HG03135 (cell line): ENCODE measurements at regions not wholly inside any gene's neighbourhood (a gene's known extent, or its start where the extent isn't known, plus 50 kb on each side); places are given as distances from the start of the nearest gene placed in this dataset.
"Not testable (repeated sequence)": the region's sequence is repeated elsewhere in the genome, so short reads cannot be mapped to it uniquely, and the experiment has no call there.

Experiments used
- ATAC-seq: cut with Tn5 transposase; IDR thresholded peaks from one replicate; pipeline ENCODE4 v1.9.1; 2021; ENCODE audit warnings: mild to moderate bottlenecking, moderate library complexity; ENCODE audit not compliant: unreplicated experiment

DNA sequence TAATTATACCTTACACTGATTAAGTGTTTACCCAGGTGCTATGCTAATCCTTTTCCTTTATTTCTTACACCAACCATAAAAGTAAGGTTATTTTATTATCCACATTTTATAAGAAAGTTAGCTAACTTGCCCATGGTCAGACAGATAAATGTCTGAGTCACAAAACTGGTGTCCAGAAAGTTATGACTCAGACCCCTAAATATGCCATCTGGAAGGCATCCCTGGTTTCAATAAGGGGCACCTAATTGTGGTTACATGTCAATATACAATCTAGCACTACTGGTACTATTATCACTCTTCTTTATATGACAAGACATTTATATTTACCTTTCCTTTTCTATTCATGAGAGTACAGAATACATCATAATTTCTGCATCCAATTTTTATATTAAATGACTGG, 496.5 kb upstream of the ADGRL2 start:
- ATAC-seq, result no peak

DNA sequence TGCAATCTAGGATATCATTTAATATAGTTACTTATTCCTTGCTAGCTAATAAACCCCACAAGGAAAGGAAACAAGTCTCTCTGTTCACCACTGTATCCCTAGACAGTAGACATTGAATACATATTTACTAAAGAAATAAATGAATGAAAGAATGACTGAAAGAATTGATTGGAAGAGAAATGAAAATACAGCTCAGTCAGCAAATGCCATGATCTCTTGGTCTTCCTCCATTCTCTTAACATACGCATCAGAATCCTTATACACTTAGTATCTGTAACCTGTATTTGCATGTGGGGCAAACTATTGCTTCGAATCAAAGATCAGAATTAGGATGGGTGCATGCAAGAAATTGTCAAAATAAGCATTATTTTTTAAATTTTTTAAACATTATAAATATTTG, 500.8 kb upstream of the ADGRL2 start:
- ATAC-seq, result no peak

DNA sequence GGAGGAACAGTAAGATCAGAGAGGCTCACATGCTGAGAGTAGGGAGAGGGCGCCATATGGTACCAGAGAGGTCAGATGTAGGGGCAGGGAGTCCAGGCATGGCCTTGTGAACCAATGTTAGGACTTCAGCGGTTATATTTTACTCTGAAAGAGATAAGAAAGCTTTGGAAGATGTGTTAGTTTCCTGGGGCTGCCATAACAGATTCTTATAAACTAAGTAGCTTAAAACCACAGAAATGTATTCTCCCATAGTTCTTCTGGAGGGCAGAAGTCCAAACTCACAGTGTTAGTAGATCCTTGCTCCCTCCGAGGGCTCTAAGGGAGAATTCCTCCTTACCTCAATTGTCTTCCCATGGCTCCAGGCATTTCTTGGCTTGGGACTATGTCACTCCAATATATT, 502.5 kb upstream of the ADGRL2 start:
- ATAC-seq, result no peak

DNA sequence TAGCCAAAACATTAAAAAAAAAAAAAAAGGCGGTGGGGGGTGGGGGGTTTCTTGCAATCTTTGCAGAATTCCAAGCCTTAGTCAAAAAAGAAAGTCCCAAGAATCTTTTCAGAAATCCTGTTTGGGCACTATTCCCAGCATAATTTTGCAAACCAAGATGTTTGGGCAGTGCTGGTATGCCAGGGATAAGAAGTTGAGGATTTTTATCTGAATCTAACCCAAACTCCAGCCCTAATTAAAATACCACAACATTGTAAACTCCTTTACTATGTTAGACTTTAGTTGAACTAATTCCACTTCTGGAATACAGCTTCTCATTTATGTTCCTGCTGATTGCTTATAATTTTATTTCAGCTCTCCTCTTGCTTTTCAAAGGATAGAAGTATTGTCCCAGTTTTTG, 504.1 kb upstream of the ADGRL2 start:
- no peak for ATAC-seq

DNA sequence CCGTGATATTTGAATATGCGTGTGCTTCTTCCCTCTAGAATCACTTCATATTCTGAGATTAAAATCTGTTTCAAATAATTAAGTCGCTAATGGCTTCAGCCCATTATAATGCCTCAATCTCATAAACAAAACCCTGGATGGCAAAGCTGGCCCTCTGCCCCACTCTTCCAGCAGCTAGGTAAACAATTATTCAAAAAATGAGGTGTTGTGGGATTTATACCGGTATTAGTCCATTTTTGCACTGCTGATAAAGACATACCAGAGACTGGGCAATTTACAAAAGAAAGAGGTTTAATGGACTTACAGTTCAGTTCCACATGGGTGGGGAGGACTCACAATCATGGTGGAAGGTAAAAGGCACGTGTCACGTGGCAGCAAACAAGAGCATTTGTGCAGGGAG, 510.4 kb upstream of the ADGRL2 start:
- no peak for ATAC-seq

DNA sequence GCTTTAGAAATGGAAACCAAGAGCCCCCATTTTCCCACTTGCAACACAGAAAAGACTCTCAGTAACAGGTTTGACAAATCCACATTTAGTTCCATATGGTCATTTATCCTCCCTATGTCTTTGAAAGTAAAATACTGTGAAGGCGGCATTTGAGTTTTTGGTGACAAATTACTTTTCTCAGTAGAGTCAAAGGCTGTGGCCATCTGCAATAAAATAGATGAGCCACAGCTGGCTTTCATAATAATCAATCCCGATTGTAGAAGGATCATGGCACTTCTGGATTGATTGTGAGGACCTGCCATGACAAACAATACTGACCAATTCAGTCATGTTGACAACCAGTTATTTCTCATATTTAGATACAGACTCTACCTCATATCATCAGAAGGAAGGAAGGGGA, 512.0 kb upstream of the ADGRL2 start:
- no peak for ATAC-seq

DNA sequence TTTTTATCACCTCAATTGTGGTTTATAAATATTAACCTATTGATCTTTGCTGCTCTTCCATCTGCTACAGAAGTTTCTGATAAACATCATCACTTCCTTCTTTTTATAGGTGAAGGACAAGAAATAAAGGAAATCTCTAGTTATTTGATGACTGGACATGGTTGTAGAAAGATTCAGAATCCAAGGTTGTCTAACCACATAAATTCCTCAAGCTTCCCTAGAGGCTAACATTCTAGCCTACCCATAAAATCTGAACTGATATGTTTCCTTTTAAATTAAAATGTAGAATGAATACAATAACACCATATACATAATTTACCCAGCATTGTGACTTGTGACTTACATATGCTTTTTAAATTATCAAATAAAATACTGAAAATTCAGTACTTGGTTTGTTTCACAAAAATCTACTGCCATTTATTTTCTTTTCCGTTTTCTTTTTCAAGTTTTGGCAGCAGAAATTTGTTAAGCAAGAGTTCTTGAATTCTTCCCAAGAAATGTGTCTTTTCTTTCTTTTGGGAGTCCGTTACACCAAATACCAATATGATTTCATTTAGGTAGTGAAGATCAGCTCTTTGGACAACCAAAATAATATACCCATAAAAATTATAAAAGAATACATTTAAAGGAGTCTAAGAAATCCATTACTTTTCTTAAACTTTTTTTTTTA, 513.2 kb upstream of the ADGRL2 start:
- no peak for ATAC-seq

DNA sequence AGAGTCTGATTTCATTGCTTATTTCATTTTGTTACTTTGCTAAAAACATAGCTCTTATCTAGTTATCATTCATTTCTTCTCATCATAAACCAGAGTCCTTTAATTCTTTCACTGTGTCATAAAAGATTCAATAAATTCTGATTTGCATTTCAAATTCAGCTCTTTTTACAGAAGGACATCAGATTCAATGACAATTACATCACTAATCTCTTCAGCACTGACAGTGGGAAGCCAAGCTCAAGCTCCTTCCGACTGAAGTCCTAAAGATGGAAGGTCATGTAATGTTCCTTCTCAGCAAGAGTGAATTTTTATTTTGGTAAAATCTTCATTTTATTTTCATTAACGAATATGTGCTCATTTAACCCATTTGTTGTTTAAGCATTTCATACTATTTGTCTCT, 530.7 kb upstream of the ADGRL2 start:
- ATAC-seq, result no peak

DNA sequence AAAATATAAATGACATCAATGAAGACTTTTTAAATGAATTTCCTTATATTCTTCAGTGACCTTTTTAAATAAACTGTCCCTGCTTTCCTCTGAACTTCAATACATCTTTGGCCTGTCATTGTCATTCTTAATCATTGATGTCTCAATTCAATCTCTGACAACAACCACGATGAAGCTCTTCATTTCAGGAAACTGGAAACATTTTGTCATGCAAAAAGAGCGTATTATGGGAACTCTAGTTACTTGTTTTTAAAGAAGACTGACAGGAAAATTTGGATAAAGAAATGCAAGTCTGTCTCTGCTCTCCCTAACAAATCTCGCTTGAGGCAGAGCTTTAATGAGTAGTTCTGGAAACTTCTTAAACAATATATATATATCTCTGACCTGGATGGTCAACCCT, 535.8 kb upstream of the ADGRL2 start:
- ATAC-seq, result no peak

DNA sequence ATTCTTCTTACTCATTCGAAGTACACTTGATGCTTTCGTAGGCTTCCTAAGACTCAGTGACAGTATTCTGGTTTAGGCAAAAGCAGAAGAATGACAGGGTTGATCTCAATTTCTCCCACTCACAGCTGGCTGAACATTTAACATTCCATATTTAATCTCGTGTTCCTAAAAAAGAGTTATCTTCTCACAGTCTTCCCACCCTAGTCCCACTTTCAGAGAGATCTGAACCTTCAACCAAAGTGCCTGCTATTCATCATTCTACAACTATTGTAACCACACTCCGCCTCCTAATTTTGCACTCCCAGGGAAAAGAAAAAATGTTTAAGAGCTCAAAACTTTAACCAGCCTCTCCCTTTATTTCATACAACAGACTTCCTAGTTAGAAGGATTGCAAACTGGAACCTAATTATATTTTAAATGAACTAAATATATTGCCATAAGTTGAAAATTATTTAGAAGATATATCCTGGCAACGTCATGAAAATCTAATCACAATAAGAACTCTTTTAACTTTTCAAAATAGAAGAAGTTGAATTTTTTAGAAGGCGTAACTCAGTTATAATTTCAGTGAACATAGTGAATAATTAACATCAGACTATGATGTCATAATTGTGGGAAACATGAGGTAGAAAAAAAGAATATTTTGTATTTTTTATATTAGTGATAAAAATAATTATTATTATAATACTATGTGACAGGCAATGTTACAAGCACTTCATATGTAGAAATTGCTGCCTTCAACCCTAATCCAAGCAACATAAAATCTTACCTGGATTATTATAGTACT, 540.9 kb upstream of the ADGRL2 start:
- no peak for ATAC-seq

DNA sequence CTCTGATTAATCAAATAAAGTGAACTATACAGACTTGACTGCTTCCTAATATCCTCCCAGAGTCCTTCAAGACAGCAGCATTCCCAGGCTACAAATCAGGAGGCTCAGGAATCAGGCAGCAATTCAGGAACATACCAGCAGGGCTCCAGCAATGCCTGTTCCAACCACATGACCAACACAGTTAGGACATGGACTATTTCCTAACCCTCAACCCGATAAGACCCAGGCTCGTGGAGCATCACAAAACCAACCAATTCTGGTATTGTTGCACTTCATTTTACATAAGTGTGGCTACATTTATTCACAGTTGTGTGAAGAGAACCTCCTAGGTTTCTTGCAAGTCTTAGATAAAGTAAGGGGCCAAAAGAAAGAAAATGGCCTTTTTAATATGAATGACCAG, 546.2 kb upstream of the ADGRL2 start:
- no peak for ATAC-seq

DNA sequence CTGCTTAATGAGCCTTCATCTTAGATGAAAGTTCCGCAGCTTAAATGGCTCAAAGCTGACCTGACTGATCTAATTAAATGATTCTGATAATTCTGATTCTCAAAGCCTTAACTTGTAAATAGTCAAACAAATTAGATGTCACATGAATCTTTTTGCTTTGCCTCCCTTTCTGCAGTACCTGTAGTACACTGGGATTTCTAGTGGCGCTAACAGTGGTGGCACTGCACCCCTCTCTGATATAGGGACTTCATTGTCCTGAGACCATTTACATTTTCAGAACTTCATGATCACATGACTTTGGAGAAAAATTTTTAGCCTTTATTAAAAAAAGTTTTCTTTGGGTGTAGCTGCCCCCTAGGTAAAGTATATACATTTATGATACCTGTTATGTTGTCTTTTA, 546.7 kb upstream of the ADGRL2 start:
- ATAC-seq, result no peak

DNA sequence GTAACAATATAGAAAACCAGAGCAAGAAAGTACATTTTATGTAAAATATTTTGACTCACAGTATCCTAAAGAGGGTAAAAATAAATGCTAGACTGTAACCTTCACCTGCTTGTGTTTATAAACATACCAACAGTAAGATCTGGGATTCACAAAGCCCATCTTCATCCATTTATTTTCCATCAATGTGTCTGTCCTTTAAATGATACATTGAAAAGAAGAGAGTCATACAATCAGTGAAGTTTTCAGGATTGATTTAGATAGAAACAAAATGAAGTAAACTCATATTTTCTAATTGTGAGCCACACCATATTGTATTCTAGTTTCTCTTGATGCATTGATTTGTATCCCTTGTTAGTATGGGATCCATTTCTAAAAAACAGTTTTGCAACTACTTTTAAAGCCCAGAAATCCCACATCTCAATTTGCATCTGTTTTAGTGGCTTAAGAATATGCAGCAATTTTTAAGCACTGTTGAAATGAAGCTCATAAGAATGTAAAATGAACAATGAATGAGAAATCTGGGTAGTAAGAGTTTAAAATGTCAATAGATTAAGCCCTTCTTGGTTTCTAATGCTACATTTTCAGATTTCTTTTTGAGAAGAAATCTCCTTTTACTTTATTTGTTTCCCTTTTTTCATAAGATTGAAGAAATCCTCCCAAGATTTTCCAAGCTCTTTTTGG, 548.1 kb upstream of the ADGRL2 start:
- no peak for ATAC-seq

DNA sequence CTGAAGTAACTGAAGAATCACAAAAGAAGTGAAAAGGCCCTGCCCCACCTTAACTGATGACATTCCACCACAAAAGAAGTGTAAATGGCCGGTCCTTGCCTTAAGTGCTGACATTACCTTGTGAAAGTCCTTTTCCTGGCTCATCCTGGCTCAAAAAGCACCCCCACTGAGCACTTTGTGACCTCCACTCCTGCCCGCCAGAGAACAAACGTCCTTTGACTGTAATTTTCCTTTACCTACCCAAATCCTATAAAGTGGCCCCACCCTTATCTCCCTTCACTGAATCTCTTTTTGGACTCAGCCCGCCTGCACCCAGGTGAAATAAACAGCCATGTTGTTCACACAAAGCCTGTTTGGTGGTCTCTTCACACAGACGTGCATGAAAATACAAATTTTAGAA, 549.9 kb upstream of the ADGRL2 start:
- ATAC-seq, result not testable (repeated sequence)

DNA sequence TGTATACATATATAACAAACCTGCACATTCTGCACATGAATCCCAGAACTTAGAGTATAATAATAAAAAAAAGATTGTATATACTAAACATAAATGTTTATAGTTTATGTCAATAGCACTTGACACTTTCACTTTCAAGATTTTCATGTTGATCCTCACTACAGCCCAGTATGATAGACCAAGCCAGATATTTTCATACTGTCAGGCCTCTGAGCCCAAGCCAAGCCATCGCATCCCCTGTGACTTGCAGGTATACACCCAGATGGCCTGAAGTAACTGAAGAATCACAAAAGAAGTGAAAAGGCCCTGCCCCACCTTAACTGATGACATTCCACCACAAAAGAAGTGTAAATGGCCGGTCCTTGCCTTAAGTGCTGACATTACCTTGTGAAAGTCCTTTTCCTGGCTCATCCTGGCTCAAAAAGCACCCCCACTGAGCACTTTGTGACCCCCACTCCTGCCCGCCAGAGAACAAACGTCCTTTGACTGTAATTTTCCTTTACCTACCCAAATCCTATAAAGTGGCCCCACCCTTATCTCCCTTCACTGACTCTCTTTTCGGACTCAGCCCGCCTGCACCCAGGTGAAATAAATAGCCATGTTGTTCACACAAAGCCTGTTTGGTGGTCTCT, 555.5 kb upstream of the ADGRL2 start:
- ATAC-seq, result not testable (repeated sequence)

DNA sequence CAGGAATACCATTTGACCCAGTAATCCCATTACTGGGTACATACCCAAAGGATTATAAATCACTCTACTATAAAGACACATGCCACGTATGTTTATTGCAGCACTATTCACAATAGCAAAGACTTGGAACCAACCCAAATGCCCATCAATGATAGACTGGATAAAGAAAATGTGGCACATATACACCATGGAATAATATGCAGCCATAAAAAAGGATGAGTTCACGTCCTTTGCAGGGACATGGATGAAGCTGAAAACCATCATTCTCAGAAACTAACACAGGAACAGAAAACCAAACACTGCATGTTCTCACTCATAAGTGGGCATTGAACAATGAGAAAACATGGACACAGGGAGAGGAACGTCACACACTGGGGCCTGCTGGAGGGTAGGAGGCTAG, 556.1 kb upstream of the ADGRL2 start:
- ATAC-seq, result not testable (repeated sequence)

DNA sequence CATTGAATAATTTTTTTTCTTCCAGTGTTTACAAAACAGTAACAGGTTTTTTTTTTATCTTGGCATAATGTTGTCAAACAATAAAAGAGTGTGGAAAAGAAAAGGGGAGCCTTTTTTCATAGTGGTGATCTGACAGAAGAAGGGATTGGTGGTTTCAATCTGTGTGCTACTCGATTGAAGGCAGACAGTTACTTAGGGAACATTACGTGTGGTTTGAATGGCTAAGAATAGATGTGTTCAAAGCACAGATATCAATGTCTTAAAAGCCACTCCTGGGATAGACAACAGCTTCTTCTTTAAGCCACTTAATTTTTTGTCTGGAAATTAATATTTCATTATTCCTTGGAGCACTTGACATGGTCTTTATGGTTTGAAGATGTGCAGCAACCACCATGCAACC, 558.6 kb upstream of the ADGRL2 start:
- ATAC-seq, result no peak

DNA sequence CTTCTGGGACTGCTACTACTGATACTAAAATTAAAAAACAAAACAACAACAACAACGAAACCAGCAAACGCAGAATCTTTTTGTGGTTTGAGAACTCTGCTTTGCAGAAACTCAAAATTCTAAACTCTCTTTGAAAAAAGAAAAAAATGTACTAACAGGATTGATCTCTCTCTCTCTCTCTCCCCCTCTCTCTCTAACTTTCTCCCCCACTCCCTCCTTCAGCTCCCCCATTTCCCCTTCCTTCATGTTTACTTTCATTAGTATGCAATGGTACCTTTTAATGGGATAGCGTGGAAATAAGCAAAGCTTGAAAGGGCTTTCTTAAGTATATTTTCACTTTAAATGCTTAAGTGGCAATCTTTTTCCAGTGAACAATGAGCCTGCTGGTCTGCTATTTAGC, 562.6 kb upstream of the ADGRL2 start:
- ATAC-seq, result no peak

DNA sequence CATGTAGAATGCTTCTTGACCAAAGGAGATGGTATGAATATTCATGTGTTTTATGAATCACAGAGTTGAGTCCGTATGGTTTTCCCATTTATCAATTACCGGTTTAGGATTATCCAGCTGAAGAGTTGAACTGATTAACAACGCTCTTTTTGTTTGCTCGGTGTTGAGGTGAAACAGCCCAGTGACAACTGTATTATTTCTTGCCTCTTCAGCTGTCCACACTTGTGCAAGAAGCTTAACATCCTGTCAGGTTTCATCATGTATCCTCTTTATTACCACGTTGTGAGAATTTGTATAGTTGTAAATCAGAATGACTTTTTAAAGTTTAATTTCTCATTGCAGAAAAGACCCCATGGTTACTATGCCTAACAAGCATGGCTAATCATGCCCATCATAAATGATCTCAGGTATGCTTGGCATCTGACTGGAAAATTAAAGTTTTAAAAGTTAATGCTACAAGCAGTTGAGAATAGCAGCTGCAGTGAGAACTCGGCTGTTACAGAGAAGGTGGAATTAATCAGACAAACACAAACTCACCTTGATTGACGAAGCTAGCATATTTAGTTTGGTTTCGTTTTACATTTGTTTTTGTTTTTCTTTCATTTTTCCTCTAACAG, 563.2 kb upstream of the ADGRL2 start:
- ATAC-seq, result no peak

DNA sequence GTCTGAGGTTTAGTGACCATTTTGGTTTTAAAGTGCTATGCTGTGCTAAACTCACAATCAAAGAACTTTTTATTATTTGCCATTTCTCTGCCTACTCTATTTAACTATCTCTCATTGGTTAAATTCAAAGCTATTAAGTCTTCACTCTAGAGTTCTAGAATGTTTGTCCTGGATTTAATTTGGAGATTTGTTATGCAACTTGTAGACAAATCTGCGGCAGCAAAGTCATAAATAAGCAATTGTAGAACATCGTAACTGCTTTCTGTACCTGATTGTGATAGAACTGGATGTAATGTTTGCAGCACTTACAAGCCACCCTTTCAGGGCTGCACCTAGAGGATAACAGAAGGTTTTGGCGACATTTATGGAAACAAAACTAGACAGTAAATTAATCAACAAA, 566.5 kb upstream of the ADGRL2 start:
- ATAC-seq, result no peak

DNA sequence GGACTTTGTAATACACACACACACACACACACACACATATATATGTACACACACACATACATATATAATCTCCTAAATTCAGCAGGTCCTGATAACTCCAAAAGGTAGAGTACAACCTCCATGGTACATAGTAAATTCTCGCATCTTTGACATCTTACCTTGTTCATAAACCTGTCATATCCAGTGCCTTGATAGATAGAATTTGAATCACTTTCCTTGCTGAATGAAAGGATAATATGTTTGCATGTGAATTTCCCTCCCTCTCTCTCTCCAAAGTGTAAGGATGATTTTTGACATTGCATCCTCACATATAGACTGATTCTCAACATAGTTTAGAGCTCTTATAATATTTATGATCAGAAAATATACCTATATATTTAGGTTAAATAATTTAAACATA, 567.1 kb upstream of the ADGRL2 start:
- ATAC-seq, result no peak
